Mesendoderm (in vitro differentiated cells): ENCODE measurements at regions not wholly inside any gene's neighbourhood (a gene's known extent, or its start where the extent isn't known, plus 50 kb on each side); places are given as distances from the start of the nearest gene placed in this dataset.

ENCODE experiments used
- DNase-seq: peaks from one replicate; pipeline ENCODE4 v3.0.0; 2013
- H2AK5ac ChIP-seq: 2 replicates; pipeline ENCODE4 v1.6.1; 2013; ENCODE audit warnings: low read length, inconsistent platforms
- H2BK120ac ChIP-seq: 2 replicates; pipeline ENCODE4 v1.6.1; 2013; ENCODE audit warnings: low read depth, mild to moderate bottlenecking, low read length, moderate library complexity, mixed read lengths
- H2BK15ac ChIP-seq: replicated peaks from 2 replicates; pipeline ENCODE4 v1.6.1; 2013; ENCODE audit warnings: low read depth, mild to moderate bottlenecking, moderate library complexity
- H2BK5ac ChIP-seq: 2 replicates; pipeline ENCODE4 v1.6.1; 2013; ENCODE audit warnings: low read length, inconsistent platforms
- H3K18ac ChIP-seq: 2 replicates; pipeline ENCODE4 v1.6.1; 2013; ENCODE audit warnings: mild to moderate bottlenecking, low read length, mixed read lengths
- H3K23ac ChIP-seq: one replicate; pipeline ENCODE4 v1.6.1; 2013; ENCODE audit warnings: low read length
- H3K27ac ChIP-seq: 2 replicates; pipeline ENCODE4 v1.5.1; 2013; ENCODE audit warnings: low read depth, mild to moderate bottlenecking, inconsistent platforms, low read length, moderate library complexity
- H3K27me3 ChIP-seq: 2 replicates; pipeline ENCODE4 v1.6.1; 2013; ENCODE audit warnings: low read length, control low read depth, mild to moderate bottlenecking, inconsistent platforms; ENCODE audit not compliant: insufficient read depth, poor library complexity
- H3K36me3 ChIP-seq: 2 replicates; pipeline ENCODE4 v1.6.1; 2013; ENCODE audit warnings: low read length, inconsistent platforms; ENCODE audit not compliant: control insufficient read depth, insufficient read depth
- H3K4ac ChIP-seq: one replicate; pipeline ENCODE4 v1.6.1; 2013; ENCODE audit warnings: low read depth, mild to moderate bottlenecking, low read length, moderate library complexity
- H3K4me1 ChIP-seq: 2 replicates; pipeline ENCODE4 v1.6.1; 2013; ENCODE audit warnings: low read depth, low read length, inconsistent platforms; ENCODE audit not compliant: control insufficient read depth
- H3K4me2 ChIP-seq: 2 replicates; pipeline ENCODE4 v1.6.1; 2013; ENCODE audit warnings: low read length
- H3K4me3 ChIP-seq: 2 replicates; pipeline ENCODE4 v1.5.1; 2013; ENCODE audit warnings: mild to moderate bottlenecking, low read length
- H3K56ac ChIP-seq: one replicate; pipeline ENCODE4 v1.6.1; 2013; ENCODE audit warnings: low read length
- H3K79me1 ChIP-seq: 2 replicates; pipeline ENCODE4 v1.6.1; 2013; ENCODE audit warnings: low read length, inconsistent platforms
- H3K79me2 ChIP-seq: 2 replicates; pipeline ENCODE4 v1.6.1; 2013; ENCODE audit warnings: mild to moderate bottlenecking, low read length; ENCODE audit not compliant: control insufficient read depth, insufficient read depth
- H3K9ac ChIP-seq: 2 replicates; pipeline ENCODE4 v1.6.1; 2013; ENCODE audit warnings: low read length, inconsistent platforms
- H4K5ac ChIP-seq: one replicate; pipeline ENCODE4 v1.6.1; 2013; ENCODE audit warnings: low read length
- H4K8ac ChIP-seq: one replicate; pipeline ENCODE4 v1.6.1; 2013; ENCODE audit warnings: low read depth, mild to moderate bottlenecking, control low read depth, low read length, moderate library complexity
- WGBS: extraction: QIAGEN DNeasy Blood & Tissue Kit; methylation state at CpG from one replicate; pipeline ENCODE4 v1.1.7; 2013; ENCODE audit warnings: low lambda C conversion rate, missing lambda C conversion rate; ENCODE audit not compliant: insufficient coverage; ENCODE audit errors: extremely low coverage; 5-methylcytosine and 5-hydroxymethylcytosine counted together

DNA sequence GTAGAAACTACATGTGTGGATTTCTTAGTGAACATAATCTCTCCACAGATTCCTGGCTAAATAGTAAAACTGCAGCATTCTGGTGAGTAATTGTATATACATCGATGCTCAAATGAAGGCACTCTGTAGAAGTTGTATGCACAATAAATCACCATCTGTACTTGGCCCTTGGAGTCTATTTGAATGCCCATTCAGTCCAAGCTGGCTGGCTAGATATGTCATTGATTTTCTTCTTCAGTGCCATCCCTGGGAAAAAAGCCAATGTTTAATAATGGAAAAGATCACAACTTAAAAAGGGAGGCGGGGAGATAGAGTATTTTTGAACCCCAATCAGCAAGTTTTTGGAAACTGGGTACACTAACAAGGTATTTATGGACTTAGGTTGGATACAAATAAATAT, 381.0 kb upstream of the TEX13C start:
- H4K8ac ChIP-seq, result no peak overlapping the region
- no peak overlapping the region for H2BK15ac ChIP-seq
- no peak overlapping the region for H3K56ac ChIP-seq
- no peak overlapping the region for H2BK5ac ChIP-seq
- H3K27me3 ChIP-seq, result no peaks in the 10 kb centered on the region
- H3K23ac ChIP-seq, result no peak overlapping the region
- H3K4me2 ChIP-seq, result no peak overlapping the region
- no peak overlapping the region for H3K18ac ChIP-seq
- H3K4me1 ChIP-seq, result no peaks in the 10 kb centered on the region
- H3K36me3 ChIP-seq, result no peaks in the 10 kb centered on the region
- H2AK5ac ChIP-seq, result no peak overlapping the region
- no peaks in the 10 kb centered on the region for H3K79me2 ChIP-seq
- no peak overlapping the region for H3K9ac ChIP-seq
- H2BK120ac ChIP-seq, result no peak overlapping the region
- DNase-seq, result no peak
- H3K79me1 ChIP-seq, result no peaks in the 10 kb centered on the region
- no peak overlapping the region for H4K5ac ChIP-seq
- no CpG with 5 or more reads among the region's 2 CpGs for WGBS
- no peak overlapping the region for H3K4ac ChIP-seq
- no peak overlapping the region for H3K4me3 ChIP-seq
- H3K27ac ChIP-seq, result no peak overlapping the region

DNA sequence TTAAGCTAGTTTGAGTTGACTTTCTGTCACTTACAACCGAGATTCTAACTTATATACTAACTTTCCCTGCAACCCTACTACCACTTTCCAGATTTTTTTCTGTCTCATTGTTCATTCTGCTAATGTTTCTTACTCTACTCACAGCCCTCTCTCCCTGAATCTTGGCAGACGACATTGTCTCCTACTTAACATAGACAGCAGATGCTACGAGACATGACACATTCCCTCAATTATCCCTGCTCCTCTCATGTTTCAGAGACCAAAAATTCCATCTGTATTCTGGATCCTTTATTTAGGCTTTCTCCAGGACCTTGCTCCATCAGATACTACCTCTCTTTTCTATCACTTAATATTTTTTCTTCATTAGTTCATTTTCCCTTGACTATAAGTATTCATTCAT, 379.1 kb upstream of the TEX13C start:
- Histone ChIP-seq H3K4me2 (no peak overlapping the region), H3K4me1 (no peaks in the 10 kb centered on the region), H3K56ac (no peak overlapping the region), H3K79me2 (no peaks in the 10 kb centered on the region), H3K4me3 (no peak overlapping the region), H4K5ac (no peak overlapping the region), H3K4ac (no peak overlapping the region), H2BK15ac (no peak overlapping the region), H3K27me3 (no peaks in the 10 kb centered on the region), H3K18ac (no peak overlapping the region), H3K27ac (no peak overlapping the region), H3K23ac (no peak overlapping the region), H2AK5ac (no peak overlapping the region), H2BK5ac (no peak overlapping the region), H3K9ac (no peak overlapping the region), H3K36me3 (no peaks in the 10 kb centered on the region), H4K8ac (no peak overlapping the region), H3K79me1 (no peaks in the 10 kb centered on the region), H2BK120ac (no peak overlapping the region)
- no CpG with 5 or more reads among the region's 3 CpGs for WGBS
- DNase-seq, result no peak

DNA sequence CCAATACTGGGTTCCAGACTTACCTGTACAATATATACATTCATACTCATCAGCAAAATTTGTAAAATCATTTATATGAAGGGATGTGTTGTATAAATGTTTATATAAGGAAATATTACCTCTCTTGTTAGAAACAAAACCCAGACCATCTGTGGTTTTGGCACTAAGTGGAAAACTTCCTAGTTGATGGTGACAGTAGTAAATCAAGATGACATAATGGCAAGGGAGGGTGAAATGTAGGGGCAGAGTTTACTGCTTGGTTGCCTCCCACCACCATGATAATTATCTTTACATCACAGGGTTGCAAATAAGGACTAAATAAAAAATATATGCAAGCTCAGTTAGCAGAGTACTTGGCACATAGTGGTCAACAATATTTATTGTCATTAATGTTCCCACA, 365.3 kb upstream of the TEX13C start:
- H3K4me1 ChIP-seq, result no peaks in the 10 kb centered on the region
- H3K36me3 ChIP-seq, result no peaks in the 10 kb centered on the region
- H4K8ac ChIP-seq, result no peak overlapping the region
- H2AK5ac ChIP-seq, result no peak overlapping the region
- H3K9ac ChIP-seq, result no peak overlapping the region
- H3K56ac ChIP-seq, result no peak overlapping the region
- no peak overlapping the region for H3K4ac ChIP-seq
- H3K79me1 ChIP-seq, result no peaks in the 10 kb centered on the region
- H2BK15ac ChIP-seq, result no peak overlapping the region
- no peak overlapping the region for H3K23ac ChIP-seq
- no peak overlapping the region for H4K5ac ChIP-seq
- H3K27me3 ChIP-seq, result no peaks in the 10 kb centered on the region
- H3K4me2 ChIP-seq, result no peak overlapping the region
- H3K18ac ChIP-seq, result no peak overlapping the region
- H2BK5ac ChIP-seq, result no peak overlapping the region
- no peak overlapping the region for H3K4me3 ChIP-seq
- H2BK120ac ChIP-seq, result no peak overlapping the region
- no peaks in the 10 kb centered on the region for H3K79me2 ChIP-seq
- no peak overlapping the region for H3K27ac ChIP-seq
- DNase-seq, result no peak

DNA sequence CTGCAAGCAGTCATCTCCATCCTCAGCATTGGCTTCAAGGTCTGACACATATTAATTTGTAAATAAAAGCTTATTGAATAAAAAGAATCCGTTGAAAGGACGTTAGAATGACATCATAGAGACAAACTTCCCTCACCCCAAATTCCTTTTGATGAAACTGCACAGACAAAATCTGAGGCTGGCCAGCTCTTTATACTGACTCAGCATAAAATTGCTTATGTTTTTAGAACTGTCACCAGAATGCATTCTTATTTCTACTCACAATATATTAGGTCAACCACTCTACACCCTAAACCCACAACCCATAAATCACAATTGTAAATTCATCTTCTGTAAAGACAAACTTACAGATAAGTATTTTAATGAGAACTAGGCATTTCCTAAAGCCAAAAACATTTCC, 359.2 kb upstream of the TEX13C start:
- H3K79me2 ChIP-seq, result no peaks in the 10 kb centered on the region
- H3K36me3 ChIP-seq, result no peaks in the 10 kb centered on the region
- no peak overlapping the region for H4K8ac ChIP-seq
- H3K18ac ChIP-seq, result no peak overlapping the region
- no peak for DNase-seq
- no CpG with 5 or more reads among the region's 2 CpGs for WGBS
- H4K5ac ChIP-seq, result no peak overlapping the region
- no peak overlapping the region for H3K9ac ChIP-seq
- no peak overlapping the region for H3K27ac ChIP-seq
- H2BK120ac ChIP-seq, result no peak overlapping the region
- no peak overlapping the region for H3K23ac ChIP-seq
- H3K4me1 ChIP-seq, result no peaks in the 10 kb centered on the region
- H3K79me1 ChIP-seq, result no peaks in the 10 kb centered on the region
- H3K4me3 ChIP-seq, result no peak overlapping the region
- no peak overlapping the region for H2BK15ac ChIP-seq
- H3K4ac ChIP-seq, result no peak overlapping the region
- H2AK5ac ChIP-seq, result no peak overlapping the region
- no peak overlapping the region for H2BK5ac ChIP-seq
- no peaks in the 10 kb centered on the region for H3K27me3 ChIP-seq
- no peak overlapping the region for H3K4me2 ChIP-seq
- H3K56ac ChIP-seq, result no peak overlapping the region

DNA sequence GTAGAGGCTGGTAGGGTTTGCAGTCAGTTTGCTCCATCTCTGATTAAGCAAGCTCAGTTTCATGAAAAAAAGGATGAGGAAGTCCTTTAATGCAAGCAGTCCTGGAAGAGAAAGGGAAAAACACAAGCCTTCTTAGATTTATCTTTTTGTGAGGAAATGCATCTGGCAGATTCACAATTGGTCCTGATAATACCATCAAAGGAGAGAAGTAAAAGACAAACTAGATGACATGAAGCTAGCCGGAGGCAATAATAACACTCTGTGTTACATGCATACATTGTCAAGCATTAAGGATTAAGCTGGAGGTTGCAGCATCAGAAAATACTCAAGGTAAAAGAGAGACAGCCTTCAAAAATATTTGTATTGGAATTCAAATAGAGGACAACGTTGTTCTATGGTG, 356.0 kb upstream of the TEX13C start, which contains the start of gene TENM1:
TSS of gene TENM1 (minus strand) at position 101 of the 400 bp plus-strand sequence.
- 100% methylated on average over 1 of the region's 2 CpGs for WGBS
- H3K9ac ChIP-seq, result no peak within 1 kb of the TSS
- no peak within 1 kb of the TSS for H2AK5ac ChIP-seq
- no peak within 1 kb of the TSS for H4K8ac ChIP-seq
- no peaks in the 10 kb centered on the region for H3K79me2 ChIP-seq
- H2BK120ac ChIP-seq, result no peak within 1 kb of the TSS
- H3K23ac ChIP-seq, result no peak within 1 kb of the TSS
- no peak within 1 kb of the TSS for H4K5ac ChIP-seq
- no peak within 1 kb of the TSS for H3K4me3 ChIP-seq
- H3K27ac ChIP-seq, result no peak within 1 kb of the TSS
- H3K4me1 ChIP-seq, result no peaks in the 10 kb centered on the region
- no peaks in the 10 kb centered on the region for H3K36me3 ChIP-seq
- no peaks in the 10 kb centered on the region for H3K79me1 ChIP-seq
- H3K56ac ChIP-seq, result no peak within 1 kb of the TSS
- no peak within 1 kb of the TSS for H3K4me2 ChIP-seq
- no peak within 1 kb of the TSS for H3K18ac ChIP-seq
- no peaks in the 10 kb centered on the region for H3K27me3 ChIP-seq
- DNase-seq, result no peak
- H2BK15ac ChIP-seq, result no peak within 1 kb of the TSS
- H2BK5ac ChIP-seq, result no peak within 1 kb of the TSS
- no peak within 1 kb of the TSS for H3K4ac ChIP-seq

DNA sequence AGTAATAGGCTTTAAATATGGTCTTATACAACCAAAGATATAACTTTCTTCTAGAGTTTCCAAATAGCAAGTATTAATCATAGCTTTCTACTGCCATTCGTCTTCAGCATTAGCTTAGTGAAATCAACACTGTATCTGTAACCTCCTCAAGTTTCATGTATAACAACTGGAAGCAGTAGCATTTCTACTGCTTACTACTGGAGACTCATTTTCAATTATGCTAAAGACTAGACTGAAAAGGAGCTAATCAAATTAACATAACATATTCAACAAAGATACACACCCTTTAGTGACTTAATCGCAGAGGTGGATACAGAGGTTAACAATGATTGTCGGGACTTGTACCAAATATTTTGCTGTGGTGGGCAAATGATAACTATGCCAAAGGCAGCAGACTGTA, 344.2 kb upstream of the TEX13C start:
- no peaks in the 10 kb centered on the region for H3K79me1 ChIP-seq
- no peak overlapping the region for H3K9ac ChIP-seq
- H2BK5ac ChIP-seq, result no peak overlapping the region
- H3K27me3 ChIP-seq, result no peaks in the 10 kb centered on the region
- H3K4ac ChIP-seq, result no peak overlapping the region
- no peak overlapping the region for H3K27ac ChIP-seq
- H3K4me2 ChIP-seq, result no peak overlapping the region
- no peaks in the 10 kb centered on the region for H3K36me3 ChIP-seq
- no peak overlapping the region for H3K56ac ChIP-seq
- WGBS, result no CpG with 5 or more reads among the region's 3 CpGs
- no peak overlapping the region for H3K4me3 ChIP-seq
- H3K79me2 ChIP-seq, result no peaks in the 10 kb centered on the region
- no peak overlapping the region for H3K23ac ChIP-seq
- no peak for DNase-seq
- H3K4me1 ChIP-seq, result no peaks in the 10 kb centered on the region
- no peak overlapping the region for H2BK15ac ChIP-seq
- no peak overlapping the region for H3K18ac ChIP-seq
- no peak overlapping the region for H4K5ac ChIP-seq
- H4K8ac ChIP-seq, result no peak overlapping the region
- H2BK120ac ChIP-seq, result no peak overlapping the region
- no peak overlapping the region for H2AK5ac ChIP-seq
